GM21423 (cell line): ENCODE measurements at regions not wholly inside any gene's neighbourhood (a gene's known extent, or its start where the extent isn't known, plus 50 kb on each side); places are given as distances from the start of the nearest gene placed in this dataset.

Experiments used
- ATAC-seq: cut with Tn5 transposase; IDR thresholded peaks from one replicate; pipeline ENCODE4 v1.9.1; 2021; ENCODE audit warnings: mild to moderate bottlenecking, moderate library complexity; ENCODE audit not compliant: unreplicated experiment

GRCh38 chr14:50036637-50037036 lies 79.7 kb downstream of the VCPKMT start:
- ATAC-seq: no peak

- ATAC-seq: no peak
Observed at GRCh38 chr14:50037240-50037639, 79.1 kb downstream of the VCPKMT start.

- no peak for ATAC-seq
Observed at GRCh38 chr14:50037852-50038251, 78.5 kb downstream of the VCPKMT start.

GRCh38 chr14:50038398-50039119 lies 77.8 kb downstream of the VCPKMT start:
- ATAC-seq: peak; percentile 71

GRCh38 chr14:50039120-50039517 lies 77.3 kb downstream of the VCPKMT start:
- no peak for ATAC-seq

- ATAC-seq: no peak
Observed at GRCh38 chr14:50039734-50040400, 76.5 kb downstream of the VCPKMT start.

GRCh38 chr14:50040401-50040775 lies 76.0 kb downstream of the VCPKMT start:
- ATAC-seq: peak; percentile 21

DNA sequence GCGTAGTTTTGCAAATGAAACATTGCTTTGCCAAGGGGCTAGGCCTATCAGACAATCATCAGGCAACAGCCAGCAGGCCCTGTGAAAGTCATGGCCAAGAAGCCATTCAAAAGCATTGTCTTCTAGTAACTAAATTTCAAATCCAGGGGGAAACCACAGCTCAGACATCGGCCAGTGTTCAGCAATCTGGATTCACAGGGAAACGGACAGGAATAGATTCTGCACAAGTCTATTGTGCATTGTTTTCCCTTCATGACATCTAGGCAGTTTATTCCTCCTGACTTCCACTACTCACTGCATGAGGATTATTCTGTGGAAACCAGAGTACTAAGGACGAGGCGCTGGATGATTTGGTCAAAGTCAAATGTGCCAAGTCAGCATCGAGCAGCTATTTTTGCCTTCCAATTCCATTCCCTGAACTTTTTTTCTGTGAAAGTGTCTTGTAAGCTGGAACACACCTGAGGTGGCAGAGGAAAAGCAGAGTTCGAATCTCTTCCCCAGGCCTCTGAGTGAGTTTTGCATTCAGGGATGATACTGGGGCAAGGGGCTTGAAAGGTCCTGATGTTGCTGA lies 75.4 kb downstream of the VCPKMT start:
- no peak for ATAC-seq

GRCh38 chr14:50041980-50042379 lies 74.4 kb downstream of the VCPKMT start:
- no peak for ATAC-seq

- ATAC-seq: no peak
Observed at GRCh38 chr14:50044042-50044651, 72.2 kb downstream of the VCPKMT start.

DNA sequence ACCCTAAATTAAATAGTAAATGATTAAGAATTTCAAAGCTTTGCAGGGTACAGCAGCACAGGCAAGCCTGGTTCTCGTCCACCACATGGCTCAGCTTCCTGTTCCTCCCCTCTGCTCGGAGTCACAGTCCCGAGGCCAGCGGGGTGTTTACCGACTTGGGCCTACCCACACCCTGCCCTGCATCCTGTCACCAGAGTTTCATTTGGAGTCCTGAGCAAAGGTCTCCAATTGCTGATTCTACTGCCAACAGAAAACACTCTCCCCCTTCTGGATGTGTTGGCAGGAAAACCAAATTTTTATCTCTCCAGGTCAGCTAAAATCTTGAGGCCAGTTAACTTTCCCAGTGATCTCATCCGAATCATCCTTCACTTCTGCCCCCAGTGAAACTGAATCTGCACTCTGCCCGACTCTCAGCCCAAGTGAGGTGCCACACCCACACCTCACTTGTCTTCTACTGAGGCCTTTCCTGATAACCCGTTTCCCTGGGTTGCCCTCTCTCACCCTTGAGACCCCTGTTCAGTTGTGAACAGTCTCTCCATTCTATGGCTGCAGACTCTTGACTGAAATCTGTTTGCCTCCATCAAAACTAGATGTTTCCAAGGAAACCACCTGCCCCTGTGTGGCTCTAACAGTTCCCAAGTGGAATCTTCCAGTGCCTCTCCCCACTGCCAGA lies 71.2 kb downstream of the VCPKMT start:
- ATAC-seq: peak; percentile 77

DNA sequence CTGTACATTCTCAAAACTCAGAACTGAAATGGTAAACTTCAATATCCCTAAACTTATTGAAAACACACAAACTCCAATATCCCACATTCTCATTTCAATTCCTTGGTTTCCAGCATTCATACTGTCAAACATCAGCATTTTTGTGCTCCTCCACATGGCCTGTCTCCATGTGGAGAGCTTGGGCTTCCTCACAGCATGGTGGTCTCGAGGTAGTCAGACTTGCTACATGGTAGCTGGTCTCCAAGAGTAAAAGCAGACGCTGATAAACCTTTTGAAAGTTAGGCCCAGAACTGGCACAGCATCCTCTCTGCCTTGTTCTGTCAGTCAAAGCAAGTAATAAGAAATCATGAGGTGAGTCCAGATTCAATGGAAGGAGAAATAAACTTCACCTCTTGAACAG lies 70.5 kb downstream of the VCPKMT start:
- no peak for ATAC-seq

- peak; percentile 77 for ATAC-seq
Observed at GRCh38 chr14:50047274-50047676, 69.1 kb downstream of the VCPKMT start.

DNA sequence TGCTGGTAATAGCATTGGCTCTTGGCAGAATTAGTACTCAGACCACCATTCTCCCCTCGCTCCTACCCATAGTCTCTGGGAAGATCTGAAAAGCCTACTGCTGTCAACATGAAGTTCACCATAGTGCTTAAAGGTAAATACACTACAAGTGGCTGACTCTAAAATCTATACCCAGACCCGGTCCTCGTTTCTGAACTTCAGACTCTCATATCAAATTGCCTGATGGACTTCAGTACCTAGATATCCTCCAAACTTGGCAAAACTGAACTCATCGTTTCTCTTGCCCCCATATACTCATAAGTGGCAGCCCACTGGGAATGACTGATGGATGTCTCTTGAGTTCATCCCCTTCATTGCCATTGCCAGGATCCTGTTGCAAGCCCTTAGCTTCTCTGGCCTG lies 67.3 kb downstream of the VCPKMT start:
- ATAC-seq: no peak

DNA sequence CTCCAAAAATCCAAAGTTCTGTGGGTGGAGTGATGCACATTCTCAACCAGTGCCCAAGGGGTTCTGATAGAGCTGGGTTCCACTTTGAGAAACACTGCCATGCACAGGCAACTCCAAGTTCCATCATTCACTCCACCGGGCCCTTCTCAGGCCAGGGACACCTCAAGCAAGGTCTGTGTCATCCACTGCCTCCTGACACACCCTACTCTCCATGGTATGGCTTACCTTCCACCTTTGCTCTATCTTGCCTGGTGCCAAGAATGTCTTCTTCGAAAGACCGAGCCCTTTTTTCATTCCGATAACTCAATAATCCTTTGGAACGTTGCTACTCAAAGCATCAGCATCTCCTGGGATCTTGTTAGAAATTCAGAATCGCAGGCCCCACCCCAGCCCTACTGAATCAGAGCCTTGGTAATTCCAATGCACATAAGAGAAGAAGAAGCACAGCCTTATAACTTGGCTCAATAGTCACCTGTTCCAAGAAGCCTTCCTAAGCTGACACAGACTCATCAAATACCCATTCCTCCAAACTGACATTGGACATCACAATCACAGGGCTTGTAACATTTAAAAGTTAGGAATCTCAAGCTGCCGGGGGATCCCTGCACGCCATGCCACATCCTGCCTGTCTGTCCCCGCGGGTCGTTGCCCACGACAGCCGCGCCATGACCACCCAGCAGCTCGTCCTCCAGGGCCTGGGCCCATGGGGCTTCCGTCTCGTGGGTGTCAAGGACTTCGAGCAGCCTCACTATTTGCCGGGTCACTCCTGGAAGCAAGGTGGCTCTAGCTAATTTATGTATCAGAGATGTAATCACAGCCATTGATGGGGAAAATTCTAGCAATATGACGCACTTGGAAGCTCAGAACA lies 66.4 kb downstream of the VCPKMT start:
- no peak for ATAC-seq

DNA sequence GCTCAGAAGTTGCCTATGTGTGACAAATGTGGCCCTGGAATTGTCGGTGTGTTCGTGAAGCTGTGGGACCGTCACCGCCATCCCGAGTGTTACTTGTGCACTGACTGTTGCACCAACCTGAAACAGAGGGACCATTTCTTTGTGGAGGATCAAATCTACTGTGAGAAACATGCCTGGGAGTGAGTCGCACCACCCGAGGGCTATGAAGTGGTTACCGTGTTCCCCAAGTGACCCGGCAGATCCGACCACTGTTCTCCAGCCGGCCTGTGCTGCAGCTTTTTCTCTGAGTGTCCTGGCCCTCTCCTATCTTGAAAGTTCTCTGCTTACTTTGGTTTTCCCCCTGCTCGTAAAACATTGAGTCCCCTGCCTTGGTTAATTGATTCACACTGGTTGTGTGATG lies 65.3 kb downstream of the VCPKMT start:
- ATAC-seq: no peak

DNA sequence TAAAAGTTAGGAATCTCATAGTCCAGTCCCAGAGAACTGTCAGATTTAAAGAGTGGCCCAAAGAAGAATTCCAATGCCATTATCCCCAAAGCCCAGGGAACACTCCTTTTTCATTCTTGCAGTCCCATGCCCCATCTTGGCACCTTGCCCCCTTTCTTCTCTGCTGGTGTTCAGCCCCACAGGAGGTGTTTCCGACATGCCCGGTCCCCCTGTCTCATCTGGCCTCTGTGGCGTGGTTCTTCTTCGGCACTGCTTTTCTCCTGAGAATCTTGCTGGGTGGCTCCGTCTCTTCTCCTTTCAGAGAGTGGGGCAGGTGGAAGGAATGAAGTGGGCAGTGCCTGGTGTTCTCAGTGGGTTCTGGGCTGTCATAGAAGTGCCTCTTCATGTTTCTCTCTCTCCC lies 64.7 kb downstream of the VCPKMT start:
- no peak for ATAC-seq

- no peak for ATAC-seq
Observed at GRCh38 chr14:50052517-50052916, 63.9 kb downstream of the VCPKMT start.

GRCh38 chr14:50053935-50054334 lies 62.4 kb downstream of the VCPKMT start:
- ATAC-seq: no peak

- no peak for ATAC-seq
Observed at GRCh38 chr14:50055461-50056228, 60.7 kb downstream of the VCPKMT start.
